ENCODE measurements at regions not wholly inside any gene's neighbourhood (a gene's known extent, or its start where the extent isn't known, plus 50 kb on each side); places are given as distances from the start of the nearest gene placed in this dataset.

DNA sequence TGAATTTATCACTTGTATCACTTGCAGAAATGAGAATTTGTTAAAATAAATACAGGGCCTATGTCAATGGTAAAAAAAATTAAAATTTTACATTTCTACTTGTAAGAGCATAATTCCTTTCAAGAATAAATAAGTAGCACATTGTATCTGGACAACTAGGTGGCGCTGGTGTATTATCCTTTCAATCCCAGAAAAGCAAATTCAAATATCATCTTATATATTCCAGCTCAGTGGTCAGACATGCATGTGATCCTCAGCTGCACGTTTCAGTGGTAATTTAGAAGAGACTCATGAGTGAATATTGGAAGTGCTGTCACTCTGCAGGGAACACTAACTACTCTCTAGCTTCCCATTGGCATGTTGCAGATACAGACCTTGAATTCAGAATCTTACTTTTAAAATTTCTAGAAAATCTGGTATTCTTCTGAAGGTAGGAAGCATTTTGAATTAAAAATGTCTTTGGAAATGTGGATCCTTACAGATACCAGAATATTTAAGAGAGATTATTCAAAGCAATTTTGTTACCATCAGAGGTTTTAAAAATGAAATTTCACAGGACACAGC is 1414.7 kb upstream of the TENM3 start:
- peaks cover 1% of the 10 kb centered on the region for H3K36me3 Mint-ChIP-seq (ENCODE audit: low read depth, unreplicated experiment)
- H3K9me3 Mint-ChIP-seq (ENCODE audit: unreplicated experiment): peaks cover 4% of the 10 kb centered on the region
- H3K27me3 Mint-ChIP-seq (ENCODE audit: low read depth, unreplicated experiment): no peaks in the 10 kb centered on the region
- Histone ChIP-seq H3K27ac (ENCODE audit: low read depth, low read length) (no peak overlapping the region), H4K20me1 (ENCODE audit: insufficient read depth, low read length) (no peaks in the 10 kb centered on the region), H2AFZ (ENCODE audit: low read depth, low read length) (no peak overlapping the region), H3K4me2 (ENCODE audit: low read length) (no peak overlapping the region), H3K9me3 (ENCODE audit: insufficient read depth, low read depth, low read length) (no peaks in the 10 kb centered on the region), H3K36me3 (ENCODE audit: insufficient read depth, low read length) (no peaks in the 10 kb centered on the region), H3K27me3 (ENCODE audit: insufficient read depth, low read length) (no peaks in the 10 kb centered on the region), H3K9ac (ENCODE audit: low read length) (no peak overlapping the region), H3K4me3 (ENCODE audit: insufficient read depth, low read depth, low read length) (no peak overlapping the region), H3K79me2 (ENCODE audit: insufficient read depth, low read length) (no peaks in the 10 kb centered on the region), H3K4me1 (ENCODE audit: insufficient read depth, low read length) (peaks cover 7% of the 10 kb centered on the region)
- FAIRE-seq: peak; percentile 23
- H3K4me1 Mint-ChIP-seq (ENCODE audit: low read depth, unreplicated experiment): peaks cover 12% of the 10 kb centered on the region
- peak; percentile 48 for DNase-seq (ENCODE audit: low read depth)
- H3K4me3 Mint-ChIP-seq (ENCODE audit: unreplicated experiment): no peak overlapping the region
- H3K27ac Mint-ChIP-seq (ENCODE audit: unreplicated experiment): peak overlapping the region; percentile 83
- no peak for TF ChIP-seq EZH2 (IDR thresholded peaks at IDR 0.05; ENCODE audit: insufficient read depth, low read length)
- TF ChIP-seq, protein P1, sequence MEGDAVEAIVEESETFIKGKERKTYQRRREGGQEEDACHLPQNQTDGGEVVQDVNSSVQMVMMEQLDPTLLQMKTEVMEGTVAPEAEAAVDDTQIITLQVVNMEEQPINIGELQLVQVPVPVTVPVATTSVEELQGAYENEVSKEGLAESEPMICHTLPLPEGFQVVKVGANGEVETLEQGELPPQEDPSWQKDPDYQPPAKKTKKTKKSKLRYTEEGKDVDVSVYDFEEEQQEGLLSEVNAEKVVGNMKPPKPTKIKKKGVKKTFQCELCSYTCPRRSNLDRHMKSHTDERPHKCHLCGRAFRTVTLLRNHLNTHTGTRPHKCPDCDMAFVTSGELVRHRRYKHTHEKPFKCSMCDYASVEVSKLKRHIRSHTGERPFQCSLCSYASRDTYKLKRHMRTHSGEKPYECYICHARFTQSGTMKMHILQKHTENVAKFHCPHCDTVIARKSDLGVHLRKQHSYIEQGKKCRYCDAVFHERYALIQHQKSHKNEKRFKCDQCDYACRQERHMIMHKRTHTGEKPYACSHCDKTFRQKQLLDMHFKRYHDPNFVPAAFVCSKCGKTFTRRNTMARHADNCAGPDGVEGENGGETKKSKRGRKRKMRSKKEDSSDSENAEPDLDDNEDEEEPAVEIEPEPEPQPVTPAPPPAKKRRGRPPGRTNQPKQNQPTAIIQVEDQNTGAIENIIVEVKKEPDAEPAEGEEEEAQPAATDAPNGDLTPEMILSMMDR (IDR thresholded peaks at IDR 0.05; ENCODE audit: insufficient read depth, low read depth, low read length): peak; percentile 76

- TF ChIP-seq EZH2 (IDR thresholded peaks at IDR 0.05; ENCODE audit: insufficient read depth, low read length): no peak
- TF ChIP-seq, protein P1 (IDR thresholded peaks at IDR 0.05; ENCODE audit: insufficient read depth, low read depth, low read length): peak; percentile 20
- H3K27ac ChIP-seq (ENCODE audit: low read depth, low read length): no peak overlapping the region
- FAIRE-seq (no peak), DNase-seq (ENCODE audit: low read depth) (no peak)
- H3K27me3 Mint-ChIP-seq (ENCODE audit: low read depth, unreplicated experiment): no peaks in the 10 kb centered on the region
- H3K27ac Mint-ChIP-seq (ENCODE audit: unreplicated experiment): no peak overlapping the region
- H4K20me1 ChIP-seq (ENCODE audit: insufficient read depth, low read length): no peaks in the 10 kb centered on the region
- no peaks in the 10 kb centered on the region for H3K27me3 ChIP-seq (ENCODE audit: insufficient read depth, low read length)
- H3K9me3 Mint-ChIP-seq (ENCODE audit: unreplicated experiment): no peaks in the 10 kb centered on the region
- H2AFZ ChIP-seq (ENCODE audit: low read depth, low read length): no peak overlapping the region
- peaks cover 18% of the 10 kb centered on the region for H3K4me1 Mint-ChIP-seq (ENCODE audit: low read depth, unreplicated experiment)
- no peak overlapping the region for H3K9ac ChIP-seq (ENCODE audit: low read length)
- H3K36me3 ChIP-seq (ENCODE audit: insufficient read depth, low read length): no peaks in the 10 kb centered on the region
- H3K9me3 ChIP-seq (ENCODE audit: insufficient read depth, low read depth, low read length): no peaks in the 10 kb centered on the region
- peaks cover 6% of the 10 kb centered on the region for H3K4me1 ChIP-seq (ENCODE audit: insufficient read depth, low read length)
- H3K4me3 Mint-ChIP-seq (ENCODE audit: unreplicated experiment): no peak overlapping the region
- no peaks in the 10 kb centered on the region for H3K36me3 Mint-ChIP-seq (ENCODE audit: low read depth, unreplicated experiment)
- H3K79me2 ChIP-seq (ENCODE audit: insufficient read depth, low read length): no peaks in the 10 kb centered on the region
- H3K4me2 ChIP-seq (ENCODE audit: low read length): no peak overlapping the region
- no peak overlapping the region for H3K4me3 ChIP-seq (ENCODE audit: insufficient read depth, low read depth, low read length)
Observed at GRCh38 chr4:180832073-180832472, 1411.1 kb upstream of the TENM3 start.

- Mint-ChIP-seq H3K36me3 (ENCODE audit: low read depth, unreplicated experiment) (no peaks in the 10 kb centered on the region), H3K27ac (ENCODE audit: unreplicated experiment) (no peak overlapping the region), H3K27me3 (ENCODE audit: low read depth, unreplicated experiment) (no peaks in the 10 kb centered on the region), H3K4me3 (ENCODE audit: unreplicated experiment) (no peak overlapping the region), H3K9me3 (ENCODE audit: unreplicated experiment) (no peaks in the 10 kb centered on the region), H3K4me1 (ENCODE audit: low read depth, unreplicated experiment) (peaks cover 5% of the 10 kb centered on the region)
- DNase-seq (ENCODE audit: low read depth) (no peak), FAIRE-seq (no peak)
- H3K27me3 ChIP-seq (ENCODE audit: insufficient read depth, low read length): no peaks in the 10 kb centered on the region
- H3K79me2 ChIP-seq (ENCODE audit: insufficient read depth, low read length): no peaks in the 10 kb centered on the region
- no peaks in the 10 kb centered on the region for H3K36me3 ChIP-seq (ENCODE audit: insufficient read depth, low read length)
- no peaks in the 10 kb centered on the region for H3K9me3 ChIP-seq (ENCODE audit: insufficient read depth, low read depth, low read length)
- H3K27ac ChIP-seq (ENCODE audit: low read depth, low read length): no peak overlapping the region
- no peaks in the 10 kb centered on the region for H3K4me1 ChIP-seq (ENCODE audit: insufficient read depth, low read length)
- H3K9ac ChIP-seq (ENCODE audit: low read length): no peak overlapping the region
- H3K4me2 ChIP-seq (ENCODE audit: low read length): no peak overlapping the region
- TF ChIP-seq, protein P1 (IDR thresholded peaks at IDR 0.05; ENCODE audit: insufficient read depth, low read depth, low read length): no peak
- no peak for TF ChIP-seq EZH2 (IDR thresholded peaks at IDR 0.05; ENCODE audit: insufficient read depth, low read length)
- H2AFZ ChIP-seq (ENCODE audit: low read depth, low read length): no peak overlapping the region
- no peaks in the 10 kb centered on the region for H4K20me1 ChIP-seq (ENCODE audit: insufficient read depth, low read length)
- no peak overlapping the region for H3K4me3 ChIP-seq (ENCODE audit: insufficient read depth, low read depth, low read length)
Observed at GRCh38 chr4:180840142-180840541, 1403.1 kb upstream of the TENM3 start.
